Neural crest cell (in vitro differentiated cells): ENCODE measurements at regions not wholly inside any gene's neighbourhood (a gene's known extent, or its start where the extent isn't known, plus 50 kb on each side); places are given as distances from the start of the nearest gene placed in this dataset.

ENCODE experiments used
- DNase-seq: peaks from one replicate; pipeline ENCODE4 v3.0.0; 2021; ENCODE audit warnings: low read depth, mixed read lengths, low spot score
- H3K27ac Mint-ChIP-seq: one replicate; pipeline ENCODE4 v1.8.0; 2021; ENCODE audit warnings: mild to moderate bottlenecking, mixed read lengths; ENCODE audit not compliant: unreplicated experiment
- H3K27me3 Mint-ChIP-seq: 2 replicates; pipeline ENCODE4 v1.8.0; 2021; ENCODE audit warnings: low read depth, mild to moderate bottlenecking, mixed read lengths
- H3K36me3 Mint-ChIP-seq: 2 replicates; pipeline ENCODE4 v1.8.0; 2021; ENCODE audit warnings: low read depth, mild to moderate bottlenecking, mixed read lengths
- H3K4me1 Mint-ChIP-seq: 2 replicates; pipeline ENCODE4 v1.8.0; 2021; ENCODE audit warnings: mixed read lengths
- H3K4me3 Mint-ChIP-seq: one replicate; pipeline ENCODE4 v1.8.0; 2021; ENCODE audit warnings: mild to moderate bottlenecking, mixed read lengths
- H3K9me3 Mint-ChIP-seq: 2 replicates; pipeline ENCODE4 v1.8.0; 2021; ENCODE audit warnings: mixed read lengths
- TF ChIP-seq, protein P1 (sequence below): fragments of 200-600 bp; sonication (generic); conservative IDR thresholded peaks from 2 replicates; pipeline ENCODE4 v1.5.0; 2021; ENCODE audit warnings: antibody characterized with exemption, mild to moderate bottlenecking

DNA sequence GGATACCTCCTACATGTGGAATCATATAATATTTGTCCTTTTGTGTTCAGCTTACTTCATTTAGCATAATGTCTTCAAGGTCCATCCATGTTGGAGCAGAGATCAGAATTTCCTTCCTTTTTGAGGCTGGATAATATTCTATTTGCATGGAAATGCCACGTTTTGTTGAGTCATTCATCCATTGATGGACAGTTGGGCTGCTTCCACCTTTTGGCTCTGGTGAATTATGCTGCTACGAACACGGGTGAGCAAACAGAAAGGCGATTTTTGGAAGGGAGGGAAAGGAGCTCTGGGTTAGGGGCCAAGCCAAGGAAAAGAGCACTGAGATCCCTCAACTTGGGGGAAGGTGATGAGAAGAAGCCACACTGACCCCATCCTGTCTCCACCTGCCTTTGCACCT, 260.5 kb downstream of the TNS1 start:
- peaks cover 33% of the 10 kb centered on the region for H3K4me1 Mint-ChIP-seq
- TF ChIP-seq, protein P1, sequence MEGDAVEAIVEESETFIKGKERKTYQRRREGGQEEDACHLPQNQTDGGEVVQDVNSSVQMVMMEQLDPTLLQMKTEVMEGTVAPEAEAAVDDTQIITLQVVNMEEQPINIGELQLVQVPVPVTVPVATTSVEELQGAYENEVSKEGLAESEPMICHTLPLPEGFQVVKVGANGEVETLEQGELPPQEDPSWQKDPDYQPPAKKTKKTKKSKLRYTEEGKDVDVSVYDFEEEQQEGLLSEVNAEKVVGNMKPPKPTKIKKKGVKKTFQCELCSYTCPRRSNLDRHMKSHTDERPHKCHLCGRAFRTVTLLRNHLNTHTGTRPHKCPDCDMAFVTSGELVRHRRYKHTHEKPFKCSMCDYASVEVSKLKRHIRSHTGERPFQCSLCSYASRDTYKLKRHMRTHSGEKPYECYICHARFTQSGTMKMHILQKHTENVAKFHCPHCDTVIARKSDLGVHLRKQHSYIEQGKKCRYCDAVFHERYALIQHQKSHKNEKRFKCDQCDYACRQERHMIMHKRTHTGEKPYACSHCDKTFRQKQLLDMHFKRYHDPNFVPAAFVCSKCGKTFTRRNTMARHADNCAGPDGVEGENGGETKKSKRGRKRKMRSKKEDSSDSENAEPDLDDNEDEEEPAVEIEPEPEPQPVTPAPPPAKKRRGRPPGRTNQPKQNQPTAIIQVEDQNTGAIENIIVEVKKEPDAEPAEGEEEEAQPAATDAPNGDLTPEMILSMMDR: no peak
- no peak overlapping the region for H3K27ac Mint-ChIP-seq
- no peaks in the 10 kb centered on the region for H3K36me3 Mint-ChIP-seq
- H3K9me3 Mint-ChIP-seq: no peaks in the 10 kb centered on the region
- no peak for DNase-seq
- H3K4me3 Mint-ChIP-seq: no peak overlapping the region
- H3K27me3 Mint-ChIP-seq: no peaks in the 10 kb centered on the region

DNA sequence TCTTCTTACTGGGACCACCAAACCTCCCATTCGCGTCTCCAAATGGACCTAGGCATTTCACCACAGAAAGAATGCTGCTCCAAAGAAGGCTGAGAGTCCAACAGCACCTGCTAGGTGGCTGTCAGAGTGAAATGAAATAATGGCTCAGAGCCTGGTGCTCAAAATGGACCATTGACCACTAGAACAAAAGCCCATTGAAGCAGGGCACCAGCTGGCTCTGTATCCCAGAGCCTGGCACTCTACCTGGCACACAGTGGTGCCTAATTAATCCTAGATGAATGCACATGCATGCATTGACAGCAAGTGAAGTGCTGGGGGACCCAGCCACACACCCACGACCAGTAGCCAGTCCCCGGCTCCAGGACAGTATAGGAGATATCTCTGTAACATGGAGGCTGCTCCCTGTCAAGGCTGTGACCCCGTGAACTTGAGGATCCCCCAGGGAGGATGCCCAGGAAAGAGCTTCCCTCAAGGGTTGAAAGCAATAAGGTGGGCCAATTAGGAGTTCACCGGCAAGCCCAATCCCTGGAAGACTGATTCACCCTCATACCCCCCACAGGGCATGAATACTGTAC, 261.3 kb downstream of the TNS1 start:
- TF ChIP-seq, protein P1: no peak
- Mint-ChIP-seq H3K27me3 (no peaks in the 10 kb centered on the region), H3K27ac (no peak overlapping the region), H3K4me3 (no peak overlapping the region), H3K4me1 (peaks cover 30% of the 10 kb centered on the region), H3K36me3 (no peaks in the 10 kb centered on the region), H3K9me3 (no peaks in the 10 kb centered on the region)
- no peak for DNase-seq

DNA sequence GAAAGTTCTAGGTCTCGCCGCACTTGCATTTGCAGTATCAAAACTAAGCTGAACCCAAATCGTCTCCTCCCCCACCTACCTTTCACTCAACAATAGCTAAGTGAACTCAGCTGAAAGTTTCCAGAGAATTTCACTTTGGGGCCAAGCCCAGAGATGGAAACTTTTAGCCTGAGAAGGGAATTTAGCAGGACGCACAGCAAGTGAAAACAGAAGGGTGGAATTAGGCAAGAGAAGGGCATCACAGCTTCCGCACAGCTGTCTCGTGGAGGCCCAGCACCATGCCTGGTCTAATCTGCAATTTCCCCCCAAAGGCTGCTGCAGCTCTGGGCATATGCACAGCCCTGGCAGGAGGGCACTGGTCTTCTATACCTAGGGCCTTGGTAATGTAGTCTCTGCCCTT, 262.0 kb downstream of the TNS1 start:
- H3K9me3 Mint-ChIP-seq: no peaks in the 10 kb centered on the region
- H3K27me3 Mint-ChIP-seq: no peaks in the 10 kb centered on the region
- no peaks in the 10 kb centered on the region for H3K36me3 Mint-ChIP-seq
- TF ChIP-seq, protein P1: no peak
- no peak for DNase-seq
- no peak overlapping the region for H3K27ac Mint-ChIP-seq
- no peak overlapping the region for H3K4me3 Mint-ChIP-seq
- peaks cover 28% of the 10 kb centered on the region for H3K4me1 Mint-ChIP-seq

DNA sequence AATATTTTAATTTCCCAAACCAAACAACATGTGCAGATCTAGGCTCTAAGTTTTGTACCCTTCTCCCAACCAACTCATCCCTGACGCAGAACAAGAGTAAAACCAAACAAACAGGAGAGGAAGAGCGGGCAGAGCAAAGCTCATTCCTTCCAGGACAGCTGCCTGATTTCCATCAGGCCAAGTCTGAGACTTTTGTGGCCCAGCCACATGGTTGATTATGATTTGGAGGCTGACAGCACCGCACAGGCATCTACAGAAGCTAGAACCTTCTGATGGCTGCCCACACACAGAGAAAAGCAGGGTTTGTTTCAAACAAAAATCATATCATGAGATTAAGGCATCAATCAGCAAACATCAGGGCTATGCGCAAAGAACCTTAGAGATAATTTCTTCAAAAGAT, 262.6 kb downstream of the TNS1 start:
- Mint-ChIP-seq H3K36me3 (no peaks in the 10 kb centered on the region), H3K4me3 (no peak overlapping the region), H3K4me1 (peaks cover 28% of the 10 kb centered on the region), H3K27ac (no peak overlapping the region), H3K9me3 (no peaks in the 10 kb centered on the region), H3K27me3 (no peaks in the 10 kb centered on the region)
- TF ChIP-seq, protein P1: no peak
- no peak for DNase-seq

DNA sequence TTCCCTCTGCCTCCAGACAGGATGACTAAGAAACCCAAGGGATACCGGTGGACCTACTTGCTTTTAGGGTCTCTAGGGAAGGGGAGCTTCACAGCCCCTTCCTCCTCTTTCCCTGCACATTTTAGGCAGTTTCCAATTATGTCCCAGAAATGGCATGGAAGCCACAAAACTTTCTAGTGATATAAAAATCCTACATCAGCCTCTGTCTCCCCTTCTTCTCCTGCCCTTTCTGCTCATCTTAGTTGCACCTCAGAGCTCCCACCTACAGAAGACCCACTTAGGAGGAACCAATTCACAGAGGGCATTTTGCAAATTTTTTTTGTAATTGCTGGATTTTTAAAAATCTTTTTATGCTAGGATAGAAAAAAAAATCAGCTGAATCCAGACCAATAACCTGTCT, 263.1 kb downstream of the TNS1 start:
- H3K4me1 Mint-ChIP-seq: peaks cover 28% of the 10 kb centered on the region
- DNase-seq: no peak

More for the DNA sequence above, 263.1 kb downstream of the TNS1 start:
- Mint-ChIP-seq H3K27ac (no peak overlapping the region), H3K4me3 (no peak overlapping the region), H3K9me3 (no peaks in the 10 kb centered on the region), H3K36me3 (no peaks in the 10 kb centered on the region), H3K27me3 (no peaks in the 10 kb centered on the region)
- TF ChIP-seq, protein P1: no peak
